Suppressor macrophage treated with lipopolysaccharide for 1 hour (primary cell): ENCODE measurements at regions not wholly inside any gene's neighbourhood (a gene's known extent, or its start where the extent isn't known, plus 50 kb on each side); places are given as distances from the start of the nearest gene placed in this dataset.

Source experiments
- DNase-seq, 3 donors: peaks; one replicate each; pipeline ENCODE4 v3.0.0-alpha.2; 2020 to 2022

DNA sequence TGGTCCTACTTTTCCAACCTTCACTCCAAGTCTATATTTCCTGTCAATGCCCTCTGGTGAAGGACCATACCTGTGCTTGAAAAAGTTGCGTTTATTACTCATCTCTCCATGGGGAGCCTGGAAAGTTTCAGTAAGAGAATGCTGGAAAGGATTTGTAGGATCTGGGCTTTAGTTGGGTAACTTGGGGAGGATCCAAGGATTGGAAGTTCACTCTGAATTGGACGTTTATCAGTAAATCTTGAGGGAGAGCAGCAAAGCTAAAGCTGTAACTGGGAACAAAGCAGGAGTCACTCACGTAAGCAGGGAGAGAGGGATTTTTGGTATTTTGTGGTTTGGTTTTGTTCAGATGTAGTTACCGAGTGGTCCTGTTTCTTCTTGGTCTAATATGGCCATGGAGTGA, 51.4 kb upstream of the NPVF start:
- no peak for DNase-seq

DNA sequence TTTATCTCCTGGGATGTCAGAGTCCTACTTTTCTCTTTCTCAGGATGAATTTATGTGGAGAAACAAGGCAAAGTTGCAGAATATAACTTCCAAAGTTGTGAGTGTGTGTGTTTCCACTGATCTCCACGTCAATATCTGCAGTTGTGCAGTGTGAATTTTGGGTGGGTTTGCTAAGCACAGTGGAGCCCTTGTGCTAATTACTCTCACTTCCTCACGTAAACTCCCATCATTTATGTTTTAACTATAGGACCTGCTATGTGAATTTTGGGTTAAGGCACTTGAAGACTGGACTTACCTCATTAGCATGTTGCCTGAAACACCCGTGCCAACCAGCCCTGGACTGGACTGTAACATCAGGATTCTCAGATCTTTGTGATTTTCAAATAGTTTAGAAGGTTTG, 51.9 kb upstream of the NPVF start:
- no peak for DNase-seq

DNA sequence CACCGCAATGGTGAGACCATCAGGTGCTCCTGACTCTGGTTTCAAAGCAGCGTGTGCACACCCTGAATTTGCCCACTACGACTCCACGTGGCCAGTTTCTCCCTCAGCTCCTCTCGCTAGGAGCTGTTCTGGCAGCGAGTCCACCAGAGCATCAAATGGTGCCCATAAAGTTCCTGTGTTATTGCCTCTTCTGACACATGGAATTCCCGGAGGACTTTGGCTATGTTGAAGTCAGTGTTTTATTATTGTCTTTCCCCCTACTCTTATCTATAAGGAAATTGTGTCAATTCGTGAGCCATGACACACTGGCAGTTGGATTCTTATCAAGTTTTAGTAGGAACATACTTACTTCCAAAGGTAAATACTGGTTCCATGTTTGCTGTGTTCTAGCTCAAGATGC, 53.9 kb upstream of the NPVF start:
- DNase-seq: no peak

DNA sequence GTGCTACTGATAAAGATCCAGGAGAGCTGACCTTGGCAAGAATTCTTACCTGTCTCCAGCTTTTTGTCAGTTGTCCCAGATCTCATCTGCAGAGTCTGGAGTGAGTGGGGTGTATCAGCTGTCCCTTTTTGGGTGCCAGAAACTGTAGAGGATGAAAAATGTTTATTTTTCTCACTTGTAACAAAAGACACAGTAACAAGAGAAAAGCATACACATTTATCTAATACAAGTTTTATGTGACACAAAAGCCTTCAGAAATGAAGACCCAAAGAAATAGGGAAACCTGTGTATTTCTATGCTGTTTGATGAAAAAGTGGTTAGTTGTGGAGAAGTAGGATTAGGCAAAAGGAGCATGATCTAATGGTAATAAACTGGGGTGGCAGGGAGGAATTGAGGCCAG, 58.5 kb upstream of the NPVF start:
- no peak for DNase-seq

DNA sequence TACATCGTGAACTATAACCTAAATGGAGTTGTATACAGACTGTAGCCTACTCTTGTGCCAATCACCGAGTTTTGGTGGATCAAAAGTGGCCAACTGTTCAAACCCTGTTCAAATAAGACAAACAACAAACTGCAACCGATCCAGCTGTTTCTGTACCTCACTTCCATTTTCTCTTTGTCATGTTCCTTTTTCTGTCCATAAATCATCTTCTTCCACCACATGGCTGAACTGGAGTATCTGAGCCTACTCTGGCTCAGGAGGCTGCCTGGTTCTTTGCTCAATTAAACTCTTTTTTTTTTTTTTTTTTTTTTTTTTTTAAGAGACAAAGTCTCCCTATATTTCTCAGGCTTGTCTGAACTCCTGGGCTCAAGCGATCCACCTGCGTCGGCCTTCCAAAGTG, 59.0 kb upstream of the NPVF start:
- DNase-seq: no peak

DNA sequence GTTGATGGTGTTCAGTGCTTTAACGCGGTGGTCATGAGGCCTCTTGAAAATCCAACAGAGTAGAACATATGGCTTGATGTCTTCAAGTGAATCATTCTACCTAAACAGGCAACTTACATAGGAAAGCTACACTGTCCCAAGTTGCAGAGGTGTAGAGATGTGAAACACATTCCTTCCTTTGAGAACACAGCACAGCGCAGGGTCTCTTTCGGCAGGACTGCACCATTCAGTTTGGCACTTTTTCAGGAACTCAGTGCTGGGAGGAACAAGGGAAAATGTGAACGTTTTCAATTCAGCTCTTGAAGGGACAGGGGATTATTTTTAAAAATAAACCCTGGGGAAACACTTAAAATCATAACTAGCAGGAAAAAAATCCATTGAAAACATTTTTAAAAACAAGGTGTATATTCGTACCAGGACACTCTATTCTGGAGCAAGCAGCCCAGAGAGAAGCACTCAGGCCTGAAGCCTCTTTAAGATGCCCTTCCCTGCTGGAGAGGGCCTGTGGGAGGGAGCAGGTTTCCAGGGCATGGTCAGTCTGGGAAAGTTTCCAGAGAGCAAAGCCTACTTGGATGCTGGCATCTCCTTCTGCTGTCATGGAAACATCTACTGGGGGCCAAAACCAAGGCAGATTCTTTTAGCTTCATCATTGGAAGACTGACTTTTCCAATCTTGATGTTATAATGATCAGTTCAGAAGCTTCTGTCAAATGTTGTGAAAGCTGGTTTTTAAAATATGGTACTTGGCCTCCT, 60.4 kb upstream of the NPVF start:
- DNase-seq: no peak

DNA sequence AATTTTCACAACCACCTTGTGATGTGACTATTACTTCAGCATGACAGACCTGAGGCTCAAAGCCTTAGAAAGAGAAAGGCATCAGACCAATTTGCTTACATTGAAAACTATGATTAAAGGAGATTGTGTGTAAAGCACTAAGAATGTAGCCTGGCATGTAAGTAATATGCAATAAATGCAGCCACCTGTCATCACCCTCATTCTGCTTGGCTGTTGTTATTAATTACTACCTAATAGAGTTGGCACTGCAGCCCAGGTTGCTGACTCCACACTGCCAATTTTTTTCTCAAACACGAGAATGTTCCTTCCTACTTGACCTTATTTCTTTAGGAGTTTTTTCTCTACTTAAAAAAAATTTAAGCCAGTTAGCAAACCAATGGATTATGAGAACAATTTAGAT, 61.2 kb upstream of the NPVF start:
- no peak for DNase-seq

DNA sequence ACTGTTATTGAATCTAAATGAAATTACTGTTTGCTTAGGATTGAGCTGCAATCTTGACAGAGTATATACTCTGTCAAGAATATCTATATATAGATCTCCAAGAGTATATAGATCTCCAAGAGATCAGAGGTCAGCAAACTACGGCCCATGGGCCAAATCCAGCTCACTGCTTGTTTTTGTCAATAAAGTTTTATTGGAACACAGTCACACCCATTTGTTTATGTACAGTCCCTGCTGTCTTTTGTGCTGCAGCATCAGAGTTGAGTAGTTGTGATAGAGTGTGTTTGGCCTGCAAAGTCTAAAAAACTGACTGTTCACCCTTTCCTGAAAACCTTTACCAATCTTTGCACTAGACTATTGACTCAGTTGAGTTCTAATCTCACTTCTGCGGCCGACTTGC, 66.3 kb upstream of the NPVF start:
- no peak for DNase-seq

DNA sequence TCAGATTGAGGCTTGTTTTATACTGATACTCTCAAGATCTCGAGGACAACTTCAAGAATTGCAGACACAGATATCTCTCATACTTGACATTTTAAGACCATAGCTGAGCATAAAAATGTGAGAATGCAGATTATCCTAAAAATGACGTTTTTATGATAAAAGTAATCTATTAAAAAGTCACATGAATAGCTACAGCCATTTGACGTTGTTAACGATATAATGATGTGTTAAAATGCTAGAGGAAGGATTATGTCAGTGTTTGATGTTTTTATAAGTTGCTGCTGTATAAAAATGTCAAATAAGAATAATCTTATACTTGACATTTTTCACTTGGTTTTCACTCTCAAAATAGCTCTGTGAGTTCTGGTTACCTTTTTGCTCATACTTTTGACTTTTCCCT, 67.1 kb upstream of the NPVF start:
- no peak for DNase-seq

DNA sequence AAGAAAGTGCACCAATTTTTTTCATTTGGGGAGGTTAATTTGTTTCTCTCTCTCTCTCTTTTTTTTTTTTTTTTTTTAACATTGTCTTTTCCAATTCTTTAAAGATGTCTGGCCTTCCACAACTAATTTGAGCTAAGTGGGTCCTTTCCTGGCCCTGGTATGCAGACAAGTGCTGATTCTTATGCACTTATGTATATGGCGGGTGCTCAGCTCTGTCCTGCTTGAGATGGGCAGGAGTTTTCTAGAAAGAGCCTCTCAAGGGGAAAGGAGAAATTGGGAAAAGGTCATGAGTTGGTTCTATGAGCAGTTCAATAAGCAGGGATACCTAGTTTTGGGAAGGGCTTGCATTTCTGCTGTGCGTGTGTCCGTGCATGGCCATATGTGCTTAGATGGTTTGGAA, 67.8 kb upstream of the NPVF start:
- DNase-seq: no peak

DNA sequence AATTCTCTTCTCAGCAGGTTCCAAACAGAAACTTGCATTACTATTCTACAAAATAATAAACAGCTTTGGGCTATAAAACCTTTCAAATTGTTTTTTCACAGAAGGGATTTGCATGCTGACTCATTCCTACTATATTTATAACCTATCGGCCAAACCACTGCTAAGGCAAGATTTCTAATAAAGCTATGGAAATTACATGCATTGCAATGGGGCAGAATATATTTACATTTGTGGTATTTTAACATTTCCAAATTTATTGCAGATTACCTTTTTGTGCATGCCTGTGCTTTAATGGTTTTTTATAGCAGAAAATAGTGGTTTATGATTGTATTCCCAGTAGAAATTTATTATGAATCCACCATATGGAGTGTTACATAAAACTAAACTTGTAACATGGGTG, 69.0 kb upstream of the NPVF start:
- DNase-seq: no peak

DNA sequence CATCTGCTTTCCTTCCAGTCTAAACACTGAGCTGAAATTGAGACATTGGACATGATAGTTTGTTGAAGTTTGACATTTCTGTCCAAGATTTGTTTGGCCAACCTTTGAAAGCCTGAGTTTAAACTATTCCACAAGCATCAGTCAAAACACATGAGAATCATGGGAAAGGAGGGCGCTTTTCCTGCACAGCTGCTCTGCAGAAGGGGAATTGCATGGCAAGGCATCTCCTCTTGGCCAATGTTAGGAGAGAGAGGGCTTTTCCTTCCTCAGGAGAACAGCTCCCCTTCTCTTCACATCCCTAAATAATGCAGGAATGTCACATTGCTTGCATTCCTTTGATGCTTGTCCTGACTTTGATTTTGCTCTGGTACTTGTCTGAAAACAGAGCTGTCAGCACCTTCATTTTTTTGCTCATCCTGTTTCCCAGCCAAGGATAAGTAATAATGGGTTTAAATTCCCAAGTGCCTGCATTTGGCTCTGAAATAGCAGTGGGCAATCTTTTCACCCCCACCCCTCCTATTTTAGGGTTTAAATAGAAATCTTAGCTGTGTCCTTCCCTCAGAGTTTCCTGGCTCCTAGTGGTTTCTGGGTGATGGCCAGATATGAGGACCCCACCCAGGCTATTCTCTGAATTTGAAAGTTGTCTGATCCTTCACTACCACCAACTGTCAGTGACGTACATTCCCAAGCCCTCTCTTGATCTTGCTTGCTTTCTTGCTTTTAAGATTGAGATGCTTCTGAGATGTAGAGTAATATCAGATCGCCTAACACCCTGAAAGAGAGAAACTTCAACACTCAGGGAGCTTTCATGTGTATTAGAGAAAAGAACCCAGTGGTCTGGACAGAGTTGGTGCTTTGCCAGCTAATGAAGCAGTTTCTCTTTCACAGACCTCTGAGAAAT, 75.2 kb upstream of the NPVF start:
- DNase-seq: no peak

DNA sequence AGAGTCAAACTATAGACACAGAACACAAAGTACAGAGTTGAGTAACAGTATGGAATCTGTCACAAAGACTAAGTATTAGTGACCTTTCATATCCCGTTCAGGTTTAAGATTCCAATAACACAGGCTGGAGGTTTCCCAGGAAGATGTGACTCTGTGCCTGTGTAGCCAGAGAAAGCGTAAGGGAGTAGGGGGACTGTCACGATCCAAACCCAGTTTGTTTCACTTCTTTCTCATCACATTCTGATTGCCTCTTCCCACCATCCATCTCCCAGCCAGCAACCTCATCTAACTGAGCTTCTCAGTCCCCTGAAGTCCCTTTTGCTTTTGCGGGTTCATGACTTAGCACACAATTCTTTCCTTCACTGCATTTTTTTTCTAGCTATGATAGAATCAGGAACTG, 76.4 kb upstream of the NPVF start:
- no peak for DNase-seq

DNA sequence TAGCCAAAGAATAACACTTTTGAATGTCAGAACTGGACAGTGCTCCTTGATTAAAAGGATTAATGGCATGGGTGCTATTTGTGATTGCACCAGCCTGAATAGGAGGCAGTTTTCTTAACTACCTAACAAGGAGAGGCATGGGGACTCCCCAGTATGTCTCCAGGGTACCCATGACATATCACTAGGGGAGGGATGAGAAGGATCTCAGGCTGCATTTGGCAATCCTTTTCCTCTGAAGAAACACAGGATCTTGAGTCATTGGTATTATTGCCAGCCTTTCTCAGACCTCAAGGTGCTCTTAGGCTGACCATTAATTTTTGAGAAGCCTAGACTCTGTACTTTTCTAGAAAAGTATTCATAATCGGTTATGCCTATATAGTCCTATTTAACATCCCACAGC, 77.5 kb upstream of the NPVF start:
- peak; percentile 24 to 31 (median 30) for DNase-seq

DNA sequence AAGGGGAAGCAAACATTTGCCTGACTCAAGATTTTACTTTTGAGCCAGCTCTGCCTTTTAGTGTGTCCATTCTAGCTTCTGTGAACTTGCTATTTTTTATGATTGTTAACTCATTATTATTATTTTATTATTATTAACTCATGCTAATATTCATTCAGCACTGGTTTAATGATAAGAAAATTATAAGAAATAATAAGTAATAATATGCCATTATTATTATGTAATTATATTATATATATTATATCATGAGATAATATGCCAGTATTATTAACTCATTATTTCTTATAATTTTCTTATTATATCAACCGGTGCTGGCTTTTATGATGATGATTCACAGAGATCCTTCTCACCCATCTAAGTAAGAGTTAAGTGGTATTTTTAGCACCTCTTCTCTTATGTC, 79.3 kb upstream of the NPVF start:
- DNase-seq: no peak

DNA sequence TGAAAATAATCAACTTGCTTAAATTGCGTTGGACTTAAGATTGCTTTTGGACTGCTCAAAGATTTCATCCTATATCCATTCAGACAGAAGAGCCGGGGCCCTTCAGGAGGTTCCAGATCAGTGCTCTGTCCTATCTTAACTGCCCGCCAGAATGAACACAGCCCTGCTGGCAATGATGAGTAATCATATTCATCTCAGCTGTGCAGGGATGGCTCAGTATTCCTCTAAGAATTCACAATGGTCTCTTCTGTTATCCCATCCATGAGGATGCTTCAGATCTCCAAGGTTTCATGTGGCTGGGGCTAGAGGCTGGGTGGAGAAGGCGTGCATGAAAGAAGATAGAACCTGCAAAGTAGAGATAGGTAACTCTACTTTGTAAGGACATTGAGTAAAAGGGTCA, 80.0 kb upstream of the NPVF start:
- DNase-seq: no peak

DNA sequence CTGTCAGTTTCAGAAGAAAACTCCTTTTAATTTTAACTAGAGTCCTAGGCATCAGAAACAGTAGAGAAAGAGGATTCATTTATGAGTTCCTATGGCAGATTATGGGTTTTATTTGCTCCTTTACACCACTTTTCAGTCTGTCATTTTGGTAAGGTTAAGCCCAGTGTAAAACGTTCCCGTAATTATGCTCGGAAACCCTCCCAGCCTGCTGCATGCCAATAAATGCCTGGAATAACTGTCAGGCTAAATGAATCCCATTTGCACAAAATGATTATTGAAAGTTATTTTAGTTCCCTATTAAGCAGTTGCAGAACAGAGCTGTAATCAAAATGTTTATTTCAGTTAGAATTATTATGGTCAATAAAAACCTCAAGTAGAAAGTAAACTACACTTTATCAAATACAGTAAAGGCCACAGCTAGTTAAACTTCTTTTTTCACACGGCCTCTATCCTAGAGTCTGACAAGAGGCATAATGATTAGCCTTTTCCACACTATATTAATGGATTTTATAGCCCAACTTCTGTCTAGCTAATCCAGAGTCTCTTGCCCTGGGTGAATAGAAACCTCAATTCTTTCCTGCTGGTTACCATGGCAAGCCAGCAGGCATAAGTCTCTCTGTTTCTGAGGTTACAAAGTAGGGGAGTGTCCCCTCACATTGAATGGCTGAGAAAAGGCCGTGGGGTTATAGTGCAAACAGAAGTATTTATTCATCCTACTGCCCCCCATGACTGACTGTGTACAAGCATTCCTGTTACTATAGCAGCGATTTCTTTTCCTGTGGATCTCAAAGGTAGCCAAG, 80.8 kb upstream of the NPVF start:
- DNase-seq: no peak

DNA sequence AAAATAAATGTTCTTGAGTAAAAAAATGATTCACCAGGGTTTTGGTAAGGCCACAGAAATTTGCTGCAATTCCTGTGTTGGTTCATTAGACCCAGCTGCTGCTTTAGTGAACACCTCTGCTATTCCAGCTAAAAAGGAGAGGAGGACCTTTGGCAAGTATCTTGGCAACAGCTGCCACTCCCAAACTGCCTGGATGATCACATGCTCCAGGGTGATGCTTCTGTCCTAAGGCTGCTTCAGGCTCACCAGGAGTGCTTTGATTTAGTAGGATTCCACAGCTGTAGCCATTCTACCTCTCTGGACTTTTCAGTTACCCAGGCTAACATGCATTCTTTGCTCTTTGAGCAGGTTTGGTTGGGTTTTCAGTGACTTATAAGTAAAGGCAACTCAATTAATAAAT, 82.6 kb upstream of the NPVF start:
- DNase-seq: no peak

DNA sequence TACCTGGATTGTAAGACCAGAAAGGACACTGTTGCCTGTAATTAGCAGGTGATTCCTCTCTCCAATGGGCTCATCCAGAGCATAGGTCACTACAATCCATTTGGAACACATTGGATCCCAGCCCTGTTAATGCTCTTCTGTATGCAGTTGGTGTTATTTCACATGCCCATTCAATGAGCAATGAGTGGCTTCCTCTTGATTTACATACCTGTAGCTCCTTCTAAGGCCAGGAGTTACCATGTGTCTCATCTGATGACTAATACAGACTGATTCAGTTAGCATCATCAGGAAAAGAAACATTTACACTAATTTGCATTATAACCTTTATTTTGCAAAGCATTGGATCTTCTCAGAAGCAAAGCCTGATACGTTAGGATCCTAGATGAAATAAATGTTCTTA, 83.1 kb upstream of the NPVF start:
- DNase-seq: no peak

DNA sequence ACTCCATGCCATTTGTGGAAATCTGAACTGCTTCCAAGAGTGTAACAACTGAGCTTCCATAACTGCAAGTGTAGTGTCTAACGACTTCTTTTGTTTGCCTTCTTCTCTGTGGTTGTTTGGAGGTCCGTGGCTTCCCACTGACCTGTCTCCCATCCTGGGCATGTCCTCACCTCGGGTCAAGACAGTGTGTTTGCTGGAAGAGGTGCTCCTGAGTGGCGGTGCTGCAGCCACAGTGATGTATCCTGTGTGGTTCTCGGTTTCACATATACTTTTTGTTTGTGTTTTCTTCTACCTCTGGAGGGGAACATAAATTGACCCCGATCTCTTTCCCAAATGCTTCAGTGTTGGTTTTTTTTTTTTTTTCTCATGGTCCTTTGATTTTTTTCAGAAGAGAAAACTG, 84.7 kb upstream of the NPVF start:
- no peak for DNase-seq

DNA sequence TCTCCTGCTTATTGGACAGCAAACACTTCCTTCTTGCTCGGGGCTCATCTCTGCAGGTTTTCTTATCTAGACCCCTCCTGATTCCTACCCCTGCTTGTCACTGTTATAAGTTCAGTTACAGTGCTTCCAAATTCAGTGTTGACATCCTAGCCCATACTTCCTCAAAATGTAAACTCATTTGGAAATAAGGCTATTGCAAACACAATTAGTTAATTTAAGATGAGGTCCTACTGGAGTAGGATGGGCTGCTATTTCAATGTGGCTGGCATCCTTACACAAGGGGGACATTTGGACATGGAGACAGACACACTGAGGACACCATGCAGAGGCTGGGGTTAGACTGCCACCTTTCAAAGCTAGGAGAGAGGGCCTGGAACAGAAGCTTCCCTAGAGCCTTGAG, 85.2 kb upstream of the NPVF start:
- DNase-seq: no peak

DNA sequence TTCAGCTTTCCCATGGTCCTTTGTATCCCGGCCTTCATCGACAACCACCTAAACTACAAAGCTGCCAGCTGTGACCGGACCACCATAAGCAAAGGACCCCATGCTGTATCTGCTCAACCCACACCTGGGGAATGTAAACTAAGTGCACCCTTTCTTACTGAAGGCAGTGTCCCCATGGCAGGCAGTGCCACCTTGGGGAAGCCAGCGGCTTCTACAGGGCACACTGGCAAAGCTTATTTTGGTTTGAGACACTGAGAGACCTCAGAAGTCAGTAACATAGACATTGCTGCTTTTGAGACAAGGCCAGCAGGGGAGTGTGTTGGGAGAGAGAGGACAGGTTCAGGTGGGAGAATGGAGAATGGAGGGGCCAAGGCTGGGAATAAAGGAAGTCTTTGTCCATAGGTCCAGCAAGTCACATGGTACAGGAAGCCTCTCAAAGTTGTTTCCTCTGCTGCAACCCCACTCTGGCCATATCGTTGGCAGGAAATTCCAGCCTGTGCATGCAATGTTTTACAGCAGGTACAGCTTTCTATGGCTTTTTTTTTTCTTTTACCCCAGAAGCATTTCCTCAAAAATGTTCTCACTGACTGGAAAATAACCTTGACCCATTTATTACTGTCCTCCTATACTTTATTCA, 85.9 kb upstream of the NPVF start:
- no peak for DNase-seq

DNA sequence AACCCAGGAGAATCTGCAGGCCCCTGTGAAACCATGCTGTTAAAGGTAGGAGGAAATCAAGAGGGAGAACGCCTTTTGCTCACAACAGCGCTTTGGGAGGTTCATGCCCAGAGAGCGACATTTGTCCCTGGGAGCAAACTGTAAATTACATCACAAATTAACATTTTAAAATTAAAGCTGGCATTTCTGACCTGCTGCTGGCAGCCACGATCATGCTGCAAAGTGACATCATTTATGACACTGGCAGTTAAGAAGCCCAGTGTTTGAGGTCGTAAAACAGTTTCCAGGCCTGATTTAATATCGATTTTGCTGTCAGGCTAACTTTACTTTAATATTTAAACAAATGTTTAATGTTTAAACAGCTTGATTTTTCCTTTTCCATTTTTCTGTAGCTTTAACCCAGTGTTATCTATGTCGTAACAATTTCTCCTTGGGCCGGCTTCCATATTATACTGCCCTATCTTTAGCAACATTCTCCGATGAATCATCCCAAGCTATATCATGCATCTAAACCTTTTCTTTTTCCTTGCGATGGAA, 86.5 kb upstream of the NPVF start:
- no peak for DNase-seq
